ENCODE measurements at regions not wholly inside any gene's neighbourhood (a gene's known extent, or its start where the extent isn't known, plus 50 kb on each side); places are given as distances from the start of the nearest gene placed in this dataset.

DNA sequence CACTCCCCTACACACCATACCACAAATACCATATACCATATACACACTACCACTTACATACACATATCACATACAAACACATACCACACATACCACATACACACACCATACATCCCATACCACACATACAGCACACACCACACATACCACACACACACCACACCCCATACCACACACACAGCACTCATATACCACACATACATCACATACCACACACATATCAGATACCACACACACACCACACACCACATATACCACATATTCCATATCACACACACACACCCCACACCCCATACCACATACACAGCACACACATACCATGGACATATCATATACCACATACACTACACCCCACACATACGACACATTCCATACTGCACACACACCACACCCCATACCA, 276.6 kb downstream of the GADD45G start:
- ChIA-PET POLR2A (no interaction called here), CTCF (ENCODE audit: unreplicated experiment) (no interaction called here)
- no peak overlapping the region for H2AFZ ChIP-seq (ENCODE audit: low read length)
- no TSS peak for BruUV-seq (replicated peaks)
- TF ChIP-seq, protein P1, sequence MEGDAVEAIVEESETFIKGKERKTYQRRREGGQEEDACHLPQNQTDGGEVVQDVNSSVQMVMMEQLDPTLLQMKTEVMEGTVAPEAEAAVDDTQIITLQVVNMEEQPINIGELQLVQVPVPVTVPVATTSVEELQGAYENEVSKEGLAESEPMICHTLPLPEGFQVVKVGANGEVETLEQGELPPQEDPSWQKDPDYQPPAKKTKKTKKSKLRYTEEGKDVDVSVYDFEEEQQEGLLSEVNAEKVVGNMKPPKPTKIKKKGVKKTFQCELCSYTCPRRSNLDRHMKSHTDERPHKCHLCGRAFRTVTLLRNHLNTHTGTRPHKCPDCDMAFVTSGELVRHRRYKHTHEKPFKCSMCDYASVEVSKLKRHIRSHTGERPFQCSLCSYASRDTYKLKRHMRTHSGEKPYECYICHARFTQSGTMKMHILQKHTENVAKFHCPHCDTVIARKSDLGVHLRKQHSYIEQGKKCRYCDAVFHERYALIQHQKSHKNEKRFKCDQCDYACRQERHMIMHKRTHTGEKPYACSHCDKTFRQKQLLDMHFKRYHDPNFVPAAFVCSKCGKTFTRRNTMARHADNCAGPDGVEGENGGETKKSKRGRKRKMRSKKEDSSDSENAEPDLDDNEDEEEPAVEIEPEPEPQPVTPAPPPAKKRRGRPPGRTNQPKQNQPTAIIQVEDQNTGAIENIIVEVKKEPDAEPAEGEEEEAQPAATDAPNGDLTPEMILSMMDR (conservative IDR thresholded peaks at IDR 0.05; ENCODE audit: low read length): no peak
- no peak for TF ChIP-seq EZH2phosphoT487 (IDR thresholded peaks at IDR 0.05; ENCODE audit: borderline replicate concordance, low read depth, low read length)
- H4K20me1 ChIP-seq (ENCODE audit: insufficient read depth, low read length): no peaks in the 10 kb centered on the region
- H3K9me3 ChIP-seq (ENCODE audit: low read length): no peaks in the 10 kb centered on the region
- no peaks in the 10 kb centered on the region for H3K9me2 ChIP-seq (ENCODE audit: insufficient read depth, low read length)
- DNase-seq (ENCODE audit: low spot score): no peak
- no peak overlapping the region for H3K4me3 ChIP-seq (ENCODE audit: low read depth, low read length, poor library complexity, severe bottlenecking)
- H3K27ac ChIP-seq (ENCODE audit: low read depth, low read length, poor library complexity, severe bottlenecking): no peak overlapping the region
- no peak overlapping the region for H3K4me2 ChIP-seq (ENCODE audit: low read length)
- H3K4me1 ChIP-seq (ENCODE audit: insufficient read depth, low read length, poor library complexity, severe bottlenecking): no peaks in the 10 kb centered on the region
- intact Hi-C loops (cut with micrococcal nuclease; ENCODE audit: unreplicated experiment): loop anchor here (2.0 kb wide), 1 partner anchor 279 kb away; no protein-coding TSS in a partner anchor
- H3K36me3 ChIP-seq (ENCODE audit: insufficient read depth, low read length): no peaks in the 10 kb centered on the region
- no peaks in the 10 kb centered on the region for H3K79me2 ChIP-seq (ENCODE audit: insufficient read depth, low read depth, low read length)

DNA sequence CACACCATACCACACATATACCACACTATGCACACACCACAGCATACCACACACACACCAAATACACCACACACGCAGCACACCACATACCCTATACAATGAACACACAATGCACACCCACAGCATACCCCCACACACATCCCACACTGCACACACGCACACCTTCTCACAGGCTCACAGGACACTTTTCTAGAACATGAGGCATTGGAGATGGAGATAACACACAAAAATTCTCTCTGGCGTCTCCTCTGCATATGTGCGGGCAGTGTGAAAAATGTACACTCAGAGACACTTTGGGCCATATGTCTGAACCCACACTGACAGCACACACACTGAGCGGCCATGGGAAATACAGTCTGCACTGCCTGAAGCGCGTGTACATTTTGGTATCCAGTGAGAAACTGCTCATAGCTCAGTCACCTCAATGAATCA, 278.1 kb downstream of the GADD45G start:
- POLR2A ChIA-PET: no interaction called here
- intact Hi-C loops (cut with micrococcal nuclease; ENCODE audit: unreplicated experiment): no loop called here
- no peak for DNase-seq (ENCODE audit: low spot score)
- Histone ChIP-seq H3K4me1 (ENCODE audit: insufficient read depth, low read length, poor library complexity, severe bottlenecking) (no peaks in the 10 kb centered on the region), H3K4me3 (ENCODE audit: low read depth, low read length, poor library complexity, severe bottlenecking) (no peak overlapping the region), H3K4me2 (ENCODE audit: low read length) (no peak overlapping the region), H3K9me2 (ENCODE audit: insufficient read depth, low read length) (no peaks in the 10 kb centered on the region), H2AFZ (ENCODE audit: low read length) (no peak overlapping the region), H3K9me3 (ENCODE audit: low read length) (no peaks in the 10 kb centered on the region), H3K36me3 (ENCODE audit: insufficient read depth, low read length) (no peaks in the 10 kb centered on the region), H3K27ac (ENCODE audit: low read depth, low read length, poor library complexity, severe bottlenecking) (no peak overlapping the region), H3K79me2 (ENCODE audit: insufficient read depth, low read depth, low read length) (no peaks in the 10 kb centered on the region), H4K20me1 (ENCODE audit: insufficient read depth, low read length) (no peaks in the 10 kb centered on the region)
- CTCF ChIA-PET (ENCODE audit: unreplicated experiment): no interaction called here
- TF ChIP-seq, protein P1 (conservative IDR thresholded peaks at IDR 0.05; ENCODE audit: low read length): no peak
- TF ChIP-seq EZH2phosphoT487 (IDR thresholded peaks at IDR 0.05; ENCODE audit: borderline replicate concordance, low read depth, low read length): no peak
- no TSS peak for BruUV-seq (replicated peaks)

DNA sequence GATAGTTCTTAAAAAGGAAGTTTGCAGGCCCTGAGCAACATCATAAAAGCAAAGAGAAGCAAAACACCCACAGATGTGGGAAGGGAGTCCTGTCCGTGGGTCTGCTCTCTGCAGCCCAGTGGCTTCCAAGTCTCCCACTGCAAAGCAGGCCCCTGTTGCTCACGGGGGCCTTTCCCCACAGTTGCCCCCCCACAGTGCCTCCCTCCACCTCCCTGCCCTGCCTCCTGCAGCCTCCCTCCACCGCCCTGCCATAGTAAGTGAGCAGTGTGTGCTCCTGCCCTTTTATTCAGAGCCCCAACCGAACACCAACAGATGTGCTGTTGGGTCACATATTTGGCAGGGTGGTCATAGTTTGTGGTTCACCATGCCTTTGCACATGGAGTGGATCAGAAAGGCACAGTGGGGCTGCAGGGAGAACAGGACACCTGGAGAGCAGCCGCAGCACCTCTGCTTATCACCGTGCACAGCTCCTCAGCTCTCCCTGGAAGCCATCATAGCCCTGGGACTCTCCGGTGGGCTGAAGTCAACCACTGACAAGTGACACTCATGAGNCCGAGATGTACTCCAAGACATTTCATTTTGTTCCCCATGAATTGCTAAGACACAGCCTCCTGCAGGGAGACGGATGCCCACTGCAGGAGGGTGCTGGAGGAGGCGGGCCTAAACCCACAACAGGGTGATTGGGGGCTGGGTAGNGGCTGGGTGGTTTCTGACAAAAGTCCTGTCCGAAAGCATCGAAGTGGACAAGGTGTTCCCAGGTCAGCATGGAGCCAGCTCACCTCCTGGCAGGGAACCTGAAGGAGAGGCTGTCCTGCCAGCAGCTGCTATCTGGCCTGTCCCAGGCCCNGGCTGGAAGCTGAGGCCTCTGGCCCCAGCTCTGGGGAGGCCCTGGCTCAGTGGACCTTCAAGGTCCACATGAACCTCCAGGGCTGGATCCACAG, 278.9 kb downstream of the GADD45G start:
- no peak overlapping the region for H3K27ac ChIP-seq (ENCODE audit: low read depth, low read length, poor library complexity, severe bottlenecking)
- H3K4me1 ChIP-seq (ENCODE audit: insufficient read depth, low read length, poor library complexity, severe bottlenecking): no peaks in the 10 kb centered on the region
- no peak overlapping the region for H3K4me3 ChIP-seq (ENCODE audit: low read depth, low read length, poor library complexity, severe bottlenecking)
- H2AFZ ChIP-seq (ENCODE audit: low read length): no peak overlapping the region
- no peaks in the 10 kb centered on the region for H3K9me3 ChIP-seq (ENCODE audit: low read length)
- H4K20me1 ChIP-seq (ENCODE audit: insufficient read depth, low read length): no peaks in the 10 kb centered on the region
- no peaks in the 10 kb centered on the region for H3K9me2 ChIP-seq (ENCODE audit: insufficient read depth, low read length)
- no peak overlapping the region for H3K4me2 ChIP-seq (ENCODE audit: low read length)
- BruUV-seq (replicated peaks): no TSS peak
- TF ChIP-seq, protein P1 (conservative IDR thresholded peaks at IDR 0.05; ENCODE audit: low read length): no peak
- TF ChIP-seq EZH2phosphoT487 (IDR thresholded peaks at IDR 0.05; ENCODE audit: borderline replicate concordance, low read depth, low read length): no peak
- no peaks in the 10 kb centered on the region for H3K79me2 ChIP-seq (ENCODE audit: insufficient read depth, low read depth, low read length)
- no peaks in the 10 kb centered on the region for H3K36me3 ChIP-seq (ENCODE audit: insufficient read depth, low read length)
- POLR2A ChIA-PET: no interaction called here
- no peak for DNase-seq (ENCODE audit: low spot score)
- CTCF ChIA-PET (ENCODE audit: unreplicated experiment): no interaction called here
- intact Hi-C loops (cut with micrococcal nuclease; ENCODE audit: unreplicated experiment): no loop called here

All from OCI-LY7 (cell line).